Activated naive CD4-positive, alpha-beta T cell treated with anti-CD3 and anti-CD28 coated beads, Interleukin-2, amount 10 ng/mL, durations not matched to agents 7 days and 5 days (primary cell): ENCODE measurements at regions not wholly inside any gene's neighbourhood (a gene's known extent, or its start where the extent isn't known, plus 50 kb on each side); places are given as distances from the start of the nearest gene placed in this dataset.

Experiments
- CTCF ChIA-PET: fragments of 350-600 bp; sonication (Branson Sonifier 250); formaldehyde crosslinking; loops from one replicate; lab custom pipeline; 2021; ENCODE audit warnings: antibody characterized with exemption; lab: Charles Lee
- DNase-seq: peaks from one replicate; pipeline ENCODE4 v3.0.0-alpha.2; 2020
- H3K27ac Mint-ChIP-seq: one replicate; pipeline ENCODE4 v1.8.0; 2021; ENCODE audit warnings: mild to moderate bottlenecking, moderate library complexity, mixed read lengths
- H3K27me3 Mint-ChIP-seq: one replicate; pipeline ENCODE4 v1.8.0; 2021; ENCODE audit warnings: mild to moderate bottlenecking, mixed read lengths
- H3K36me3 Mint-ChIP-seq: one replicate; pipeline ENCODE4 v1.8.0; 2021; ENCODE audit warnings: mixed read lengths
- H3K4me1 Mint-ChIP-seq: one replicate; pipeline ENCODE4 v1.8.0; 2021; ENCODE audit warnings: mixed read lengths
- H3K4me3 Mint-ChIP-seq: one replicate; pipeline ENCODE4 v1.8.0; 2021; ENCODE audit warnings: mild to moderate bottlenecking, moderate library complexity, mixed read lengths
- H3K9me3 Mint-ChIP-seq: one replicate; pipeline ENCODE4 v1.8.0; 2021; ENCODE audit warnings: mixed read lengths

DNA sequence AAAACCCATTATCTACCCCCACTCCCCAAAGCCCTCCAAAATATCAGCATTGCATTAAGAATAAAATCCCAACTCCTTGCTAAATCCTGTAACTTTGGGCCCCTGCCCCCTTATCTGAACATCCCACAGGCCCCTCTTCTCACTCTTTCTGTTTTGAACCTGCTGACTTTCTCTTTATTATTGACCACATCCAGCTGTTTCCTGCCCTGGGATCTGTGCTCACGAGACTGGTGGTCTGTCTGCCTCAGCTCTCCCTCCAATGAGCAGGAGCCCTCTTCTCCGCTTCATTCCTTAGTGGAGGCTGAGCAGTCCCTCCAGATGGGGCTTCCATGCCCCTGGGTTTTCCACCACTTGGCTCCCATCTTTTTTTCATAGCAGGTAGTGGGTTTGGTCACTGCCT is 116.9 kb downstream of the ACKR3 start:
- H3K36me3 Mint-ChIP-seq = no peaks in the 10 kb centered on the region
- CTCF ChIA-PET = no interaction called here
- peaks cover 21% of the 10 kb centered on the region for H3K27me3 Mint-ChIP-seq
- H3K9me3 Mint-ChIP-seq = no peaks in the 10 kb centered on the region
- H3K4me1 Mint-ChIP-seq = no peaks in the 10 kb centered on the region
- H3K4me3 Mint-ChIP-seq = no peak overlapping the region
- H3K27ac Mint-ChIP-seq = no peak overlapping the region
- DNase-seq = no peak

DNA sequence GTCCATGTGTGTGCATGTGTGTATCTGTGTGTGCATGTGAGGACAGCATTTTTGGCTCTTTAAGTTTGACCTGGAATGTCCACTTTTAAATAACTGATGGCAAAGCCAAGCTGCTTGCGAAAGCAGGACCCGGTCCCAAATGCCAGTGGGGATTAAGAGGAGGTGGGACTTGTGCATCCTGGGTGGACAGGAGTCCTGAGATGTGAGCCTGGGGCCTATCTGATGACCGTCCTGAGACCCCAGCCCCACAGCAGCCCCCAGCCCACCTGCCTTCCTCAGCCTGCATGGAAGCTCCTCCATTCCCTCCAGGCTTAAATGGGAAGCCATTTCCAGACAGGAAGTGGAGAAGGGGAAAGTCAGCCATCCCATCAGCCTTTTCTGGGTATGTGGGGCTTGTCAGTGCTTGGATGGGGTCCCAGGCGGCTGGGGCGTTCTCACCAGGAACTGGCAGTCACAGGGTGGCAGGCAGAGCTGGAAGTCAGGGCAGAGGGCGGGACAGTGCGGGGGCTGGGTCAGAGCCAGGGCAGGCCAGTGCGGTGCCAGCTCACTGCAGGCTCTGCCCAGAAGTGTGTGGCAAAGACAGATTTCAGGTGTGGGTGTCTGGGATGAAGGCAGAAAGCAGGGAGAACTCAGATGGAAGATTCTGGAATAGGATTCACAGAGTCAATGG is 117.8 kb downstream of the ACKR3 start:
- H3K27ac Mint-ChIP-seq = no peak overlapping the region

DNA sequence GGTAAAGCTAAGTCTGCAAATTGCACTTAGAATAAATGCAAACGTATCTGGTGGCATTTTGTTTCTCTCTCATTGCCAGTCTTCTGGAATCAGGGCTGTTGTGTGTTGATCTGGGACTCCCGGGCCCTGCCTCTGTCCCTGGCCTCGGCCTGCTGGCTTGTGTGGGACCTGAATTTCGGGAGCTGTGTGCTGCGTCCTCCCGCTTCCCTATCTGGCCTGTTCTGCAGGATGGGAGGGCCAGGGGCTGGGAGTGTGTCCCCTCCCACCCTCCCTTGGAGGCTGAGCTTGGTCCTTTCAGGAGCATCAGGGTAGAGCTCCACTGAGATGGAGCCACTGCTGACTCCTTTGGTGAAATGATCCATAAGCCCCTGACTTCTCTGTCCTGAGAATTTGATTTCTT is 118.5 kb downstream of the ACKR3 start:
- CTCF ChIA-PET = no interaction called here
- no peak for DNase-seq
- H3K27me3 Mint-ChIP-seq = peaks cover 15% of the 10 kb centered on the region
- H3K27ac Mint-ChIP-seq = no peak overlapping the region
- H3K4me3 Mint-ChIP-seq = no peak overlapping the region
- no peaks in the 10 kb centered on the region for H3K4me1 Mint-ChIP-seq
- no peaks in the 10 kb centered on the region for H3K9me3 Mint-ChIP-seq
- H3K36me3 Mint-ChIP-seq = no peaks in the 10 kb centered on the region

More for the DNA sequence above, 117.8 kb downstream of the ACKR3 start:
- no peaks in the 10 kb centered on the region for H3K36me3 Mint-ChIP-seq
- DNase-seq = no peak
- H3K27me3 Mint-ChIP-seq = peaks cover 21% of the 10 kb centered on the region
- CTCF ChIA-PET = no interaction called here
- no peaks in the 10 kb centered on the region for H3K9me3 Mint-ChIP-seq
- H3K4me3 Mint-ChIP-seq = no peak overlapping the region
- no peaks in the 10 kb centered on the region for H3K4me1 Mint-ChIP-seq

DNA sequence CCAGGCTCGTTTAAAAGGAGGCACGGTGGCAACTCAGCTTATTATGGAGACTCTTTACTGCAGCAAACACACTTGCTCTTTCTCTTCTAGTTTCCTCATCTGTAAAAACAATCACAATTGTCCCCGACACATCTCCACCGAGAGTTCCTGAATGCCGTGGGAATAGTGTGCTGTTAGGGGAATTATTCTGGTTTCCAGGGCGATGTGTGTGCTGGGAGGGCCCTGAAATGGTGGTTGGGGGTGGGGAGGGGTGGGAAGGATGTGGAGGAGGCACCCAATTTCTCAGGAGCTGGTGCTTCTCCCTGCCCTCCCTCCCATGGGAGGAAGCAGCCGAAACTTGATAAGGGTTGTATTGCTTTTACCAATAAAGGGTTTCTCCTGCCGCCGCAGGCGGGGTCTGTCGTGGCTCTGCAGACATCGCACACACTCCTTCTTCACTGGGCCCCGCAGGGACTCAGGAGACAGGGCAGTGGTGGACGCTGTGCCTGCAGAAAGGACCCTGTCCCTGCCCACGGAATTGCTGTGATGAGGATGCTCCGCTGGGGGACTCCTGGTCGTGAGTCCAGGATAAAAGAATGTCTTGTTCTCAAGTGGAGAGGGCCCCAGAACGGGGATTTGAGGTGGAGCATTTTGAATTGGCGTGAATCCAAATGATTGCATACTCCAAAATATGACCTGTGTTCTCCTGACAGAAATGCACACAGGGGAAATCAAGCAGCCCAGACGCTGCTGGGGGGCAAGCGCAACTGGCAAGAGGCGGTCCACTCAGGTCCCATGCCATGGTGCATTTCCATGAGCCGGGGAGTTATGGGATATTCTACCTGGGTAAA is 119.2 kb downstream of the ACKR3 start:
- CTCF ChIA-PET = no interaction called here
- no peaks in the 10 kb centered on the region for H3K36me3 Mint-ChIP-seq
- peaks cover 15% of the 10 kb centered on the region for H3K27me3 Mint-ChIP-seq
- H3K27ac Mint-ChIP-seq = no peak overlapping the region
- H3K4me3 Mint-ChIP-seq = no peak overlapping the region
- no peaks in the 10 kb centered on the region for H3K9me3 Mint-ChIP-seq
- no peaks in the 10 kb centered on the region for H3K4me1 Mint-ChIP-seq
- no peak for DNase-seq

DNA sequence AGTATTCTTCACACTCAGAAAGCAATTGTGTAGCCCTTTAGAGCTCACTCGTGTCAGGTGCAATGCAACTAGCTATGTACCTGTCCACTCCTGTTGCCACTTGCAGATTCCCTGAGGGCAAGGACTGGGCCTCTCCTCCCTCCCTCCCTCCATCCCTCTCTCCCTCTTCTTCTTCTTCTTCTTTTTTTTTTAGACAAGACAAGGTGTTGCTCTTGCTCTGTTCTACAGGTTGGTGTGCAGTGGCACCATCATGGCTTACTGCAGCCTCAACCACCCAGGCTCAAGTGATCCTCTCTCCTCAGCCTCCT is 119.7 kb downstream of the ACKR3 start:
- Mint-ChIP-seq H3K27me3 (peaks cover 15% of the 10 kb centered on the region), H3K4me1 (no peaks in the 10 kb centered on the region), H3K27ac (no peak overlapping the region), H3K36me3 (no peaks in the 10 kb centered on the region), H3K4me3 (no peak overlapping the region), H3K9me3 (no peaks in the 10 kb centered on the region)
- DNase-seq = no peak
- CTCF ChIA-PET = no interaction called here

DNA sequence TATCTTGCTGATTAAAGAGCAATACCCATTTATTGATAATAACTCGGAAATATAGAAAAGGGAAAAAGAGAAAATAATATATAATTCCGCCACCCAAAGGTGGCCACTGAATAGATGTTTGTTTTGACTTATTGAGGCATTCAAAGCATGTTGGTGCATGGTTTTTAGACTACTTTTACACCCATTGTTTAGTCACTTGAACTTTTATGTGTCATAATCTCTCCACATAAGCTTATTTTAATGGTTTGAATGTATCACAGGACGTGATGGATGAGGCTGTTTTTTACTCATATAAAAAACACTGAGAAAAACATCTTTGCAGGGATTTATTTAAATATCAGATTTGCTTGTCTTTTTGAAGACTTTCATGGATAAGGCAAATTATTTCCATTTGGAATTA is 120.4 kb downstream of the ACKR3 start:
- Mint-ChIP-seq H3K27ac (no peak overlapping the region), H3K9me3 (no peaks in the 10 kb centered on the region), H3K4me1 (no peaks in the 10 kb centered on the region), H3K27me3 (peaks cover 21% of the 10 kb centered on the region), H3K4me3 (no peak overlapping the region), H3K36me3 (no peaks in the 10 kb centered on the region)
- no peak for DNase-seq
- CTCF ChIA-PET = no interaction called here

DNA sequence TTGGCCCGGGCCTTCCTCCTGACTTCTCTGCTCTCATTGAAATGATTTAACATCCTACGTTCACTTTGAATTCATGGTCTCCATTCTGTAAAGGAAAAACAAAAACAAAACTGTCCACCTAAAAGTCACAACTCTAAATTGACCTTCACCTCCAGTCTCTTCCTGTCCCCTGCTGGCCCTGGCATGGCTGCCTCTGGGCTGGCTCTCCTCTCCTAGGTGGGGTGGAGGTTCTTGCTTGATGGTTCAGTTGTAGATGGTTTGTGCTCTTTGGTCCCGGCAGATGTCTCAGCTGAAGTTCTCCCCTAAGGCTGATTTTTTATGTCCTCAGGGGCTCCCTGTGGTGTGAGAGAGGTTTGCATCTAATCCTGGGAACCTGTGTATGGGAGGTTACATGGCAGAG is 121.1 kb downstream of the ACKR3 start:
- no peaks in the 10 kb centered on the region for H3K9me3 Mint-ChIP-seq
- DNase-seq = no peak
- no peak overlapping the region for H3K4me3 Mint-ChIP-seq
- no peak overlapping the region for H3K27ac Mint-ChIP-seq
- H3K27me3 Mint-ChIP-seq = peaks cover 24% of the 10 kb centered on the region
- CTCF ChIA-PET = no interaction called here
- no peaks in the 10 kb centered on the region for H3K36me3 Mint-ChIP-seq
- no peaks in the 10 kb centered on the region for H3K4me1 Mint-ChIP-seq

DNA sequence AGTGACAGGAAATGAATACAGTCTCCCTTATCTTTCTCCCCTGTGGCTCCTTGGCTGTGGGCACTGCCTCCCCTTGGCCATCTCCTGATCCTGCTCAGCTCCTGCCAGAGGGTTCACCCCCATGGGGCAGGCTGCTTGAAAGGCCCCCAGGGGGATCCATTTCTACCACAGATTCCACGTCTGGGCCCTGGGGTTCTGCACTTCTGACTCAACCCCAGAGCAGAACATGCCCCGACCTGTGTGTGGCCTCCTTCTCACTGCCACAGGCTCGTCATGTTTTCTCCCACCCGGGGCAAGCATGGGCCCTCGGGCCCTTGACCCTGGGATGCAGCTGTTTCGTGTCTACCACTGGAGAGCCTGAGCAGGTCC is 122.2 kb downstream of the ACKR3 start:
- DNase-seq = no peak
- Mint-ChIP-seq H3K27ac (no peak overlapping the region), H3K36me3 (no peaks in the 10 kb centered on the region), H3K27me3 (peaks cover 24% of the 10 kb centered on the region), H3K4me1 (no peaks in the 10 kb centered on the region), H3K9me3 (no peaks in the 10 kb centered on the region), H3K4me3 (no peak overlapping the region)
- CTCF ChIA-PET = interaction anchor here (0.6 kb wide), 1 partner anchor 431 kb away, joined by 3 read pairs; no protein-coding TSS in a partner anchor

DNA sequence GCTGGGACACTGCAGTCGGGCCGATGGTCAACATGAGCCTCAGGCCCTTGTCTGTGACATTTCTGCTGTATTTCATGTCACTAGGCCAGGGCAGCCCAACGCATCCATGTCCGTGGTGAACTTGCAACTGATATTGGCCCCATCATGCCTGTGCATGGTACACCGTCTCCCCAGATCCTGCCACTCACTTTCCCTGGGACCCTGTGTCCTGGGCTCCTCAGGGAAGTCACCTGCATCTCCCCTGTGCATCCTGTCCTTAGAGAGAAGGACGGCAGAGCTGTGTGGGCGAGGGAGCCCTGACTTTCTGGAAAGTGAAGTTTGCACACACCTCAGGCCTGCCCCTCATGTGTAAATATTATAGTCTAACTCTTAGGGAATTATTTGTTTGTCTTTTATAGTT is 123.3 kb downstream of the ACKR3 start:
- DNase-seq = no peak
- Mint-ChIP-seq H3K36me3 (no peaks in the 10 kb centered on the region), H3K4me3 (no peak overlapping the region), H3K27ac (no peak overlapping the region), H3K4me1 (no peaks in the 10 kb centered on the region), H3K9me3 (no peaks in the 10 kb centered on the region), H3K27me3 (peaks cover 20% of the 10 kb centered on the region)
- CTCF ChIA-PET = no interaction called here

DNA sequence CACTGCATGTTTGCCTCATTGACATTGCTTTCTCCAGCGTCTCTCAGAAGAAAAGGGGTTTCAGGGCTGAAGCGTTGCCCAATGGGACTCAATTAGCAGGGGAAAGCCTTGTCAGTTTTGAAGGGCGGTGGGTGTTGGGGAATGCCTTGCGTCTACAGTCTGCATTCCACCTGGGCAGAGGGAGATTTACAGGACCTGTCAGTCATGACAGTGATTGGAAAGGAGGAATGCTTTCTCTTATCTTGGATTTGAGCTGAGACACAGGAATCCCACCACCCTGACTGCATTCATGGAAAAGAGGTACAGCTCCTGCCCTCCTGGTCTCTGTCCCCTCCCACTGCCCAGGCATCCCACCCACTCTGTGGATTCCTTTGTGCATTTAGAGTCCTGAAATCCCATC is 123.9 kb downstream of the ACKR3 start:
- DNase-seq = no peak
- H3K27ac Mint-ChIP-seq = no peak overlapping the region
- H3K4me3 Mint-ChIP-seq = no peak overlapping the region
- H3K36me3 Mint-ChIP-seq = no peaks in the 10 kb centered on the region
- CTCF ChIA-PET = no interaction called here
- H3K27me3 Mint-ChIP-seq = peaks cover 20% of the 10 kb centered on the region
- no peaks in the 10 kb centered on the region for H3K9me3 Mint-ChIP-seq
- H3K4me1 Mint-ChIP-seq = no peaks in the 10 kb centered on the region

DNA sequence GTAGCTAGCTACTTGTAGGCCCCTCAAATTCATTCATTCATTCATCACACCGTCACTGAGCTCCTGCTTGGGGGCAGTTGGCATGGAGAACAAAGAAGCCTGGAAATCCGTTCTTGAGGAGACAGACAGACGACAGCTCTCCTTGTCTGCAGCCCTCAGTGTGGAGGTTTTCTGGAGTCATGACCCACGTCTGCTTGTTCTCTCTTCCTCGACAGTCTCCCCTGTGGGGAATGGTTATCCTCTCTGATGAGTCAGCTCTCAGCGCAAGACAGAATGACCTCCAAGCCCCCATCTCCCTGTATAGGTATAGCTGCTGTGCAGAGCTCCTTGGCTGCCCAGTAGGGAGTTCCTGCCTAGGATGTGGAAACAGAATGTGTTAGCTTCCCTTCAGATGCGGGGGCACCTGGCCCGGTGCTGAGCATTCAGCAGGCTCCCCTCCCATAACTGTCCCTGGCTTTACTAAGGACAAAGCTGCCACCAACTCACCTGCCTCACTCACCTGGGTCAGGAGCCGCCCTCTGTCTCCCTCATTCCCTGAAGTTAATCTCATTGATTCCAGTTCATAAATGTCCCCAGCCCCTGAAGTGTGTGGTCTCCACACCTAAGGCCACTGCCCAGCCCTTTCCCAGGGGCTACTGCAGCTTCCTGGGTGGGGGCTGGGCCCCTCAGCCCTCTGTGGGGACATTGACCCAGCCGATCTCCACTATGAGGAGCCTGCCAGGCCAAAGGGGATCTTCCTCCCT is 124.7 kb downstream of the ACKR3 start:
- Mint-ChIP-seq H3K4me3 (no peak overlapping the region), H3K27me3 (peaks cover 13% of the 10 kb centered on the region), H3K36me3 (no peaks in the 10 kb centered on the region), H3K4me1 (no peaks in the 10 kb centered on the region), H3K27ac (no peak overlapping the region), H3K9me3 (no peaks in the 10 kb centered on the region)
- no peak for DNase-seq
- CTCF ChIA-PET = no interaction called here

DNA sequence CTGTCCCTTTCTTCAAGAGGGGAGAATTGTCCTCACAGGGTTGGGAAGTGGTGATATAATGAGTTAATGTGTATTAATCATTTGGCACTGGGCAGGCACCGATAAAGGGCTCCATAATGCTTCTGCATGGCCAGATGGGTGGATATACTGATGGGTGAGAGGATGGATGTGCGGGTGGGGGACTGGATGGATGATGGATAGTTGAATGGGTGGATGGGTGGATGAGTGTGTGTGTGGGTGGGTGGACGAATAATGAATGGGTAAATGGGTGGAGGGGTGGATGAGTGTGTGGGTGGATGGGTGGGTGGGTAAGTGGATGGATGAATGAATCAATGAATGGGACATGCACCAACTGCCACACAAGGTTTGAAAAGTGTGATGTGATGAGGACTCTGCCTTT is 127.2 kb downstream of the ACKR3 start:
- no peaks in the 10 kb centered on the region for H3K4me1 Mint-ChIP-seq
- H3K27ac Mint-ChIP-seq = no peak overlapping the region
- no peak overlapping the region for H3K4me3 Mint-ChIP-seq
- CTCF ChIA-PET = no interaction called here
- peaks cover 9% of the 10 kb centered on the region for H3K27me3 Mint-ChIP-seq
- DNase-seq = no peak
- no peaks in the 10 kb centered on the region for H3K36me3 Mint-ChIP-seq
- no peaks in the 10 kb centered on the region for H3K9me3 Mint-ChIP-seq

DNA sequence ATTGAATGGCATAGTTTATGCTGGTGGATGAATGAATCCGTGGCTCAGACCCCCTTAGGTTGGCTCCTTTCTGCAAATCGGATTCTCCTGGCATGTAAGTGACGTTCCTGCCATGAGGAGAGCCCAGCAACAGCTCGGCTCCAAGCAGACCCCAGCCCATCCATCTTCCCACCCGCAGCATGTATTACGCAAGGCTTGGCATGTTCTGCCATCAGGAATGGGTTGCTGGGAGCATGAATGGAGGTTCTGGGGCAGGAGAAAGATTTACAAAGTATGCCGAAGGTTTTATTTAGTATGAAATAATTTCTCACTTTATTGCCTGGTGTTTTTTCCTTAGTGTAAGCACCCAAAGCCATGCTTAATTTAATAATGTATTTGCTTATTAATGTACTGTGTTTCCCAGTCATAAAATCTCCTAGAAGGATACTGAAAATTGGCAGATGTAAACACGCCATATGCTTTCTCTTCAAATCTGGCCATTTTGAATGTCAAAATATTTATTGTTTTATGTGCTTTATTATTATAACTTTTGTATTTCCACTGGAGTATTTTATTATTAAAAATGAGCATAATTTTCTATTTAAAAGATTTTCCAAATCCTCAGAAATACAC is 128.5 kb downstream of the ACKR3 start:
- peaks cover 9% of the 10 kb centered on the region for H3K27me3 Mint-ChIP-seq
- H3K4me1 Mint-ChIP-seq = no peaks in the 10 kb centered on the region
- H3K9me3 Mint-ChIP-seq = no peaks in the 10 kb centered on the region
- CTCF ChIA-PET = no interaction called here
- H3K4me3 Mint-ChIP-seq = no peak overlapping the region
- H3K36me3 Mint-ChIP-seq = no peaks in the 10 kb centered on the region
- no peak overlapping the region for H3K27ac Mint-ChIP-seq
- no peak for DNase-seq

DNA sequence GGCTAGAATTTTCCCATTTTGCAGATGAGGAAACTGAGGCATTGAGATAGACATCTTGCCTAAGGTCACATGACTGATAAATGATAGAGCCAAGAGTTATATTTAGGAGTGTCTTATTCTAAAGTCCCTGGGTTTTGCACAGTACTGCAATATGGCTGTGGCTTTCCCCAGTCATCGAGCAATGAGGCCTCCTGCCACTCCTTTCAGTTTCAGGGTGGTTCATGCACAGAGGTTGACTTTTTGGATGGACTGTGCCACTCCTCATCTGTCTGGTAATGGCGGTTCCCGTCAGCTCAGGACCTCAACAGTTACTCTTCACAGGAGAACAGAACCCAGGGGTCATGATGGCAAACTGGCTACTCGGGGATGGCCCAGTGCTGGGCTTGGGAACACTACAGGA is 131.1 kb downstream of the ACKR3 start:
- Mint-ChIP-seq H3K4me3 (no peak overlapping the region), H3K27ac (no peak overlapping the region), H3K4me1 (no peaks in the 10 kb centered on the region), H3K36me3 (no peaks in the 10 kb centered on the region), H3K27me3 (no peaks in the 10 kb centered on the region), H3K9me3 (no peaks in the 10 kb centered on the region)
- no peak for DNase-seq
- CTCF ChIA-PET = no interaction called here
